Glomerular visceral epithelial cell (primary cell): ENCODE measurements at regions not wholly inside any gene's neighbourhood (a gene's known extent, or its start where the extent isn't known, plus 50 kb on each side); places are given as distances from the start of the nearest gene placed in this dataset.
"Not testable (repeated sequence)": the region's sequence is repeated elsewhere in the genome, so short reads cannot be mapped to it uniquely, and the experiment has no call there.

Source experiments
- DNase-seq: peaks from one replicate; pipeline ENCODE4 v3.0.0-alpha.2; 2016; ENCODE audit errors: extremely low spot score

- no peak for DNase-seq
Measured at GRCh38 chr3:72178463-72179106, 393.6 kb upstream of the PROK2 start.

GRCh38 chr3:72177075-72178050 is 392.4 kb upstream of the PROK2 start:
- no peak for DNase-seq

GRCh38 chr3:72176537-72177041 is 391.6 kb upstream of the PROK2 start:
- no peak for DNase-seq

- no peak for DNase-seq
Measured at GRCh38 chr3:72175296-72175858, 390.4 kb upstream of the PROK2 start.

- no peak for DNase-seq
Measured at GRCh38 chr3:72174890-72175289, 389.9 kb upstream of the PROK2 start.

- DNase-seq, result no peak
Measured at GRCh38 chr3:72174040-72174439, 389.1 kb upstream of the PROK2 start.

- DNase-seq, result no peak
Measured at GRCh38 chr3:72171946-72172345, 387.0 kb upstream of the PROK2 start.

GRCh38 chr3:72171463-72171881 is 386.5 kb upstream of the PROK2 start:
- DNase-seq, result no peak

- no peak for DNase-seq
Measured at GRCh38 chr3:72169561-72170472, 384.9 kb upstream of the PROK2 start.

GRCh38 chr3:72169120-72169519 is 384.2 kb upstream of the PROK2 start:
- DNase-seq, result no peak

- no peak for DNase-seq
Measured at GRCh38 chr3:72165808-72166207, 380.9 kb upstream of the PROK2 start.

- DNase-seq, result no peak
Measured at GRCh38 chr3:72165317-72165716, 380.4 kb upstream of the PROK2 start.

- no peak for DNase-seq
Measured at GRCh38 chr3:72164635-72164978, 379.7 kb upstream of the PROK2 start.

GRCh38 chr3:72163809-72164634 is 379.1 kb upstream of the PROK2 start:
- DNase-seq, result no peak

- DNase-seq, result no peak
Measured at GRCh38 chr3:72162649-72163184, 377.8 kb upstream of the PROK2 start.

- DNase-seq, result peak; percentile 30
Measured at GRCh38 chr3:72161881-72162595, 377.1 kb upstream of the PROK2 start.

- DNase-seq, result not testable (repeated sequence)
Measured at GRCh38 chr3:72161285-72161684, 376.3 kb upstream of the PROK2 start.

GRCh38 chr3:72160351-72160750 is 375.4 kb upstream of the PROK2 start:
- no peak for DNase-seq

- DNase-seq, result no peak
Measured at GRCh38 chr3:72159487-72159886, 374.5 kb upstream of the PROK2 start.
